Stimulated activated CD8-positive, alpha-beta memory T cell treated with anti-CD3 and anti-CD28 coated beads, Interleukin-4, amount 100 ng/mL, for 1 hour (primary cell): ENCODE measurements at regions not wholly inside any gene's neighbourhood (a gene's known extent, or its start where the extent isn't known, plus 50 kb on each side); places are given as distances from the start of the nearest gene placed in this dataset.

Experiments used
- DNase-seq, 2 donors: peaks; one replicate each; pipeline ENCODE4 v3.0.0-alpha.2; 2020; ENCODE audit warnings: low read depth in 2 of 2, low spot score in 1 of 2

GRCh38 chr13:84417416-84417815 lies 535.1 kb upstream of the SLITRK1 start:
- DNase-seq: no peak

GRCh38 chr13:84413016-84413415 lies 530.7 kb upstream of the SLITRK1 start:
- no peak for DNase-seq

- DNase-seq: no peak
Measured at GRCh38 chr13:84405286-84405685, 523.0 kb upstream of the SLITRK1 start.

GRCh38 chr13:84400706-84401105 lies 518.4 kb upstream of the SLITRK1 start:
- DNase-seq: no peak

- DNase-seq: no peak
Measured at GRCh38 chr13:84399320-84400085, 517.2 kb upstream of the SLITRK1 start.

- DNase-seq: no peak
Measured at GRCh38 chr13:84393981-84394625, 511.8 kb upstream of the SLITRK1 start.

GRCh38 chr13:84380866-84381265 lies 498.6 kb upstream of the SLITRK1 start:
- no peak for DNase-seq

GRCh38 chr13:84377106-84377505 lies 494.8 kb upstream of the SLITRK1 start:
- DNase-seq: no peak

- no peak for DNase-seq
Measured at GRCh38 chr13:84366506-84366905, 484.2 kb upstream of the SLITRK1 start.

- DNase-seq: no peak
Measured at GRCh38 chr13:84362777-84363176, 480.5 kb upstream of the SLITRK1 start.

- no peak for DNase-seq
Measured at GRCh38 chr13:84360822-84361221, 478.5 kb upstream of the SLITRK1 start.

GRCh38 chr13:84358601-84359000 lies 476.3 kb upstream of the SLITRK1 start:
- no peak for DNase-seq

GRCh38 chr13:84352946-84353345 lies 470.7 kb upstream of the SLITRK1 start:
- no peak for DNase-seq

GRCh38 chr13:84339456-84339855 lies 457.2 kb upstream of the SLITRK1 start:
- DNase-seq: no peak

- no peak for DNase-seq
Measured at GRCh38 chr13:84332346-84332745, 450.1 kb upstream of the SLITRK1 start.

GRCh38 chr13:84315527-84315926 lies 433.3 kb upstream of the SLITRK1 start:
- no peak for DNase-seq

- no peak for DNase-seq
Measured at GRCh38 chr13:84303035-84303434, 420.8 kb upstream of the SLITRK1 start.

- DNase-seq: no peak
Measured at GRCh38 chr13:84297251-84297650, 415.0 kb upstream of the SLITRK1 start.

GRCh38 chr13:84296401-84296800 lies 414.1 kb upstream of the SLITRK1 start:
- no peak for DNase-seq

- no peak for DNase-seq
Measured at GRCh38 chr13:84294576-84294975, 412.3 kb upstream of the SLITRK1 start.

GRCh38 chr13:84290386-84290785 lies 408.1 kb upstream of the SLITRK1 start:
- no peak for DNase-seq

GRCh38 chr13:84279166-84279565 lies 396.9 kb upstream of the SLITRK1 start:
- no peak for DNase-seq
